K562 (cell line): ENCODE measurements at regions not wholly inside any gene's neighbourhood (a gene's known extent, or its start where the extent isn't known, plus 50 kb on each side); places are given as distances from the start of the nearest gene placed in this dataset.

Experiments used
- ATAC-seq: fragments of 200-7000 bp; cut with Tn5 transposase; 3 replicates; pipeline ENCODE4 v1.9.1; 2020; ENCODE audit warnings: moderate library complexity
- BruUV-seq: library from RNA; stranded (reverse); fragments of 400-500 nt; replicated peaks from 2 replicates; lab custom pipeline; 2021; lab: Mats Ljungman, UMichigan
- CTCF ChIA-PET: fragments of 300-600 bp; formaldehyde crosslinking; extraction: SDS; loops from one replicate; lab custom pipeline; 2021; ENCODE audit warnings: low intra/inter-chr PET ratio; lab: Yijun Ruan, JAX
- POLR2A ChIA-PET: fragments of 300-600, 350-650 bp; sonication (Branson Sonifier 250); formaldehyde crosslinking; extraction: SDS; loops from one replicate; lab custom pipeline; 2021; ENCODE audit warnings: antibody characterized with exemption, inconsistent platforms; lab: Yijun Ruan, JAX
- DNase-seq, 4 experiments: peaks; one replicate each; pipeline versions ENCODE4 v3.0.0 to v3.0.0-alpha.2; 2011 to 2018; ENCODE audit warnings: low spot score in 3 of 4, mixed read lengths in 3 of 4; ENCODE audit errors: extremely low read depth in 1 of 4
- FAIRE-seq: peaks from 2 replicates; lab custom pipeline; 2011; peaks lifted over from hg19 to GRCh38; lab: Jason Lieb, UNC
- H2AFZ ChIP-seq: 2 replicates; pipeline ENCODE4 v1.6.0; 2011; ENCODE audit warnings: low read depth, low read length, control low read depth, inconsistent platforms
- H3K27ac ChIP-seq: fragments of 200-600 bp; 3 replicates; pipeline ENCODE4 v1.8.0; 2011; ENCODE audit warnings: low read depth, mild to moderate bottlenecking, control low read depth, inconsistent platforms, low read length, moderate library complexity, mixed read lengths; ENCODE audit errors: extremely low read depth
- H3K27me3 ChIP-seq, 2 experiments: fragments of 300-600 bp in 1 of 2; 2 replicates in 1 of 2; 3 replicates in 1 of 2; pipeline versions ENCODE4 v1.6.0 to v1.8.0; 2011; ENCODE audit warnings: inconsistent platforms in 2 of 2, low read length in 2 of 2, mild to moderate bottlenecking in 1 of 2, mixed read lengths in 1 of 2, moderate library complexity in 1 of 2; ENCODE audit not compliant: control insufficient read depth in 2 of 2, insufficient read depth in 2 of 2
- H3K36me3 ChIP-seq: fragments of 300-600 bp; 3 replicates; pipeline ENCODE4 v1.8.0; 2011; ENCODE audit warnings: mild to moderate bottlenecking, low read length, inconsistent platforms; ENCODE audit not compliant: control insufficient read depth, insufficient read depth
- H3K4me1 ChIP-seq, 2 experiments: fragments of 200-600 bp in 1 of 2; replicated peaks in 1 of 2; 2 replicates in 1 of 2; 3 replicates in 1 of 2; pipeline versions ENCODE4 v1.5.1 to v1.8.0; 2011; ENCODE audit warnings: inconsistent platforms in 2 of 2, low read length in 2 of 2, mild to moderate bottlenecking in 1 of 2, mixed read lengths in 1 of 2, moderate library complexity in 1 of 2; ENCODE audit not compliant: control insufficient read depth in 2 of 2, insufficient read depth in 2 of 2
- H3K4me2 ChIP-seq: 2 replicates; pipeline ENCODE4 v1.6.1; 2011; ENCODE audit warnings: low read length, control low read depth, inconsistent platforms, mixed read lengths; ENCODE audit not compliant: insufficient read depth
- H3K4me3 ChIP-seq: fragments of 200-600 bp; sonication (generic), shearing (Covaris generic); 2 replicates; pipeline ENCODE4 v1.5.1; 2016; ENCODE audit warnings: control low read depth, inconsistent platforms
- H3K79me2 ChIP-seq: fragments of 200-600 bp; 3 replicates; pipeline ENCODE4 v1.8.0; 2011; ENCODE audit warnings: low read length, inconsistent platforms; ENCODE audit not compliant: control insufficient read depth, insufficient read depth
- H3K9ac ChIP-seq, 2 experiments: 2 replicates each; pipeline versions ENCODE4 v1.6.0 to v1.6.1; 2011; ENCODE audit warnings: low read depth in 2 of 2, low read length in 2 of 2, control low read depth in 1 of 2, inconsistent platforms in 1 of 2, mild to moderate bottlenecking in 1 of 2, mixed read lengths in 1 of 2; ENCODE audit not compliant: insufficient read depth in 1 of 2
- H3K9me1 ChIP-seq: one replicate; pipeline ENCODE4 v1.6.0; 2011; ENCODE audit warnings: inconsistent platforms, mild to moderate bottlenecking, low read length, moderate library complexity; ENCODE audit not compliant: control insufficient read depth, insufficient read depth
- H3K9me3 ChIP-seq: replicated peaks from 2 replicates; pipeline ENCODE4 v1.5.1; 2011; ENCODE audit warnings: low read depth, low read length, inconsistent platforms; ENCODE audit not compliant: control insufficient read depth, insufficient read depth
- H4K20me1 ChIP-seq: replicated peaks from 2 replicates; pipeline ENCODE4 v1.6.1; 2011; ENCODE audit warnings: low read length, inconsistent platforms, mixed read lengths; ENCODE audit not compliant: control insufficient read depth, insufficient read depth
- ATF1 ChIP-seq, 2 experiments: fragments of 450-650 bp in 1 of 2; IDR thresholded peaks; 2 replicates each; pipeline ENCODE4 v1.6.1; 2016; ENCODE audit warnings: missing compliant biosample characterization in 1 of 2, missing genetic modification characterization in 1 of 2
- BRF1 ChIP-seq: IDR thresholded peaks from 3 replicates; pipeline ENCODE4 v1.6.1; 2011; ENCODE audit warnings: borderline replicate concordance, mild to moderate bottlenecking; ENCODE audit not compliant: insufficient read length; ENCODE audit errors: extremely low read depth
- CEBPB ChIP-seq: fragments of 450-650 bp; IDR thresholded peaks from 2 replicates; pipeline ENCODE4 v1.6.1; 2016; ENCODE audit warnings: missing genetic modification characterization, missing compliant biosample characterization
- EHMT2 ChIP-seq: fragments of 450-650 bp; IDR thresholded peaks from 2 replicates; pipeline ENCODE4 v1.6.1; 2018; ENCODE audit warnings: antibody characterized with exemption
- ELF4 ChIP-seq: fragments of 450-650 bp; formaldehyde crosslinking; IDR thresholded peaks from 2 replicates; pipeline ENCODE4 v1.4.0; 2022; ENCODE audit warnings: missing genetic modification characterization
- HMBOX1 ChIP-seq: sonication (generic); IDR thresholded peaks from 2 replicates; pipeline ENCODE4 v1.6.1; 2016
- HNRNPLL ChIP-seq: fragments of 200-400 bp; formaldehyde crosslinking; IDR thresholded peaks from 2 replicates; pipeline ENCODE4 v1.6.1; 2017; ENCODE audit warnings: low read length, low read depth, mild to moderate bottlenecking; ENCODE audit not compliant: poor library complexity, severe bottlenecking
- MEF2A ChIP-seq: IDR thresholded peaks from 2 replicates; pipeline ENCODE4 v1.6.1; 2011; ENCODE audit warnings: low read depth, mild to moderate bottlenecking, low read length, moderate library complexity; ENCODE audit not compliant: control insufficient read depth
- MTA3 ChIP-seq: fragments of 450-650 bp; formaldehyde crosslinking; IDR thresholded peaks from 2 replicates; pipeline ENCODE4 v1.6.1; 2017; ENCODE audit warnings: mild to moderate bottlenecking, borderline replicate concordance
- STAT5A ChIP-seq: IDR thresholded peaks from 2 replicates; pipeline ENCODE4 v1.6.1; 2012; ENCODE audit warnings: low read length, inconsistent platforms, borderline replicate concordance
- TRIM28 ChIP-seq: fragments of 450-650 bp; IDR thresholded peaks from 2 replicates; pipeline ENCODE4 v1.6.1; 2017
- ZBTB1 ChIP-seq: sonication (generic); formaldehyde crosslinking; IDR thresholded peaks from 2 replicates; pipeline ENCODE4 v1.8.1; 2023; ENCODE audit warnings: missing genetic modification reagents, low read depth, mild to moderate bottlenecking, borderline replicate concordance
- ZC3H8 ChIP-seq: fragments of 450-650 bp; IDR thresholded peaks from 2 replicates; pipeline ENCODE4 v1.6.1; 2017
- ZNF143 ChIP-seq: sonication (generic); formaldehyde crosslinking; IDR thresholded peaks from 2 replicates; pipeline ENCODE4 v1.9.0; 2022; ENCODE audit warnings: mild to moderate bottlenecking, missing genetic modification reagents
- ZNF75A ChIP-seq: fragments of 450-650 bp; formaldehyde crosslinking; IDR thresholded peaks from 2 replicates; pipeline ENCODE4 v1.4.0; 2020; ENCODE audit warnings: mild to moderate bottlenecking
- WGBS: fragments of 100-300 bp; shearing (Covaris generic); methylation state at CpG from one replicate; pipeline ENCODE4 v1.1.6; 2016; ENCODE audit warnings: low coverage, mixed read lengths; ENCODE audit not compliant: insufficient coverage; ENCODE audit errors: missing lambda C conversion rate; 5-methylcytosine and 5-hydroxymethylcytosine counted together
- in situ Hi-C: fragments of 300-500 bp; cut with MboI; formaldehyde crosslinking; loops from 4 replicates; pipeline ENCODE4 v1.15.0; 2018; ENCODE audit warnings: inconsistent platforms, mixed read lengths
- intact Hi-C: fragments of 100-400 bp; cut with micrococcal nuclease; formaldehyde crosslinking; loops from 2 replicates; pipeline ENCODE4 v1.14.2; 2022
- TF ChIP-seq, protein P1 (sequence below): fragments of 150-350 bp; conservative IDR thresholded peaks from 2 replicates; pipeline ENCODE4 v1.6.1; 2014; ENCODE audit warnings: low read length
- TF ChIP-seq, protein P2 (sequence below): fragments of 450-650 bp; formaldehyde crosslinking; IDR thresholded peaks from 2 replicates; pipeline ENCODE4 v1.4.0; 2020; ENCODE audit warnings: mild to moderate bottlenecking

GRCh38 chr9:119697996-119698395, 328.8 kb upstream of the BRINP1 start:
- ChIA-PET POLR2A (no interaction called here), CTCF (no interaction called here)
- no peaks in the 10 kb centered on the region for H3K9me3 ChIP-seq
- no peaks in the 10 kb centered on the region for H3K27me3 ChIP-seq
- no peak overlapping the region for H3K9ac ChIP-seq
- H4K20me1 ChIP-seq: no peaks in the 10 kb centered on the region
- in situ Hi-C loops (no loop called here), intact Hi-C loops (no loop called here)
- BruUV-seq: no TSS peak
- no peak overlapping the region for H3K27ac ChIP-seq
- ATAC-seq (no peak), FAIRE-seq (no peak), DNase-seq (no peak)
- no peaks in the 10 kb centered on the region for H3K36me3 ChIP-seq
- H3K79me2 ChIP-seq: no peaks in the 10 kb centered on the region
- H3K4me2 ChIP-seq: no peak overlapping the region
- no peaks in the 10 kb centered on the region for H3K4me1 ChIP-seq
- no peak overlapping the region for H3K4me3 ChIP-seq
- WGBS: 0% methylated on average over 5 of the region's 5 CpGs
- H3K9me1 ChIP-seq: no peaks in the 10 kb centered on the region
- no peak overlapping the region for H2AFZ ChIP-seq
- TF ChIP-seq EHMT2: no peak
- TF ChIP-seq ZNF75A (CRISPR knock-in tag): no peak
- no peak for TF ChIP-seq ATF1 (CRISPR knock-in tag; IDR thresholded peaks at IDR 0.05)
- TF ChIP-seq ATF1 (tag; IDR thresholded peaks at IDR 0.05): no peak
- no peak for TF ChIP-seq TRIM28
- TF ChIP-seq HMBOX1: no peak
- TF ChIP-seq MTA3: no peak
- TF ChIP-seq, protein P1, sequence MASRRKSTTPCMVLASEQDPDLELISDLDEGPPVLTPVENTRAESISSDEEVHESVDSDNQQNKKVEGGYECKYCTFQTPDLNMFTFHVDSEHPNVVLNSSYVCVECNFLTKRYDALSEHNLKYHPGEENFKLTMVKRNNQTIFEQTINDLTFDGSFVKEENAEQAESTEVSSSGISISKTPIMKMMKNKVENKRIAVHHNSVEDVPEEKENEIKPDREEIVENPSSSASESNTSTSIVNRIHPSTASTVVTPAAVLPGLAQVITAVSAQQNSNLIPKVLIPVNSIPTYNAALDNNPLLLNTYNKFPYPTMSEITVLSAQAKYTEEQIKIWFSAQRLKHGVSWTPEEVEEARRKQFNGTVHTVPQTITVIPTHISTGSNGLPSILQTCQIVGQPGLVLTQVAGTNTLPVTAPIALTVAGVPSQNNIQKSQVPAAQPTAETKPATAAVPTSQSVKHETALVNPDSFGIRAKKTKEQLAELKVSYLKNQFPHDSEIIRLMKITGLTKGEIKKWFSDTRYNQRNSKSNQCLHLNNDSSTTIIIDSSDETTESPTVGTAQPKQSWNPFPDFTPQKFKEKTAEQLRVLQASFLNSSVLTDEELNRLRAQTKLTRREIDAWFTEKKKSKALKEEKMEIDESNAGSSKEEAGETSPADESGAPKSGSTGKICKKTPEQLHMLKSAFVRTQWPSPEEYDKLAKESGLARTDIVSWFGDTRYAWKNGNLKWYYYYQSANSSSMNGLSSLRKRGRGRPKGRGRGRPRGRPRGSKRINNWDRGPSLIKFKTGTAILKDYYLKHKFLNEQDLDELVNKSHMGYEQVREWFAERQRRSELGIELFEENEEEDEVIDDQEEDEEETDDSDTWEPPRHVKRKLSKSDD: no peak
- TF ChIP-seq BRF1: no peak
- no peak for TF ChIP-seq ZBTB1
- TF ChIP-seq HNRNPLL: no peak
- TF ChIP-seq CEBPB (tag): no peak
- TF ChIP-seq ZNF143: no peak
- no peak for TF ChIP-seq MEF2A
- TF ChIP-seq ZC3H8: no peak
- TF ChIP-seq STAT5A: no peak
- TF ChIP-seq ELF4 (CRISPR knock-in tag): no peak
- TF ChIP-seq, protein P2, sequence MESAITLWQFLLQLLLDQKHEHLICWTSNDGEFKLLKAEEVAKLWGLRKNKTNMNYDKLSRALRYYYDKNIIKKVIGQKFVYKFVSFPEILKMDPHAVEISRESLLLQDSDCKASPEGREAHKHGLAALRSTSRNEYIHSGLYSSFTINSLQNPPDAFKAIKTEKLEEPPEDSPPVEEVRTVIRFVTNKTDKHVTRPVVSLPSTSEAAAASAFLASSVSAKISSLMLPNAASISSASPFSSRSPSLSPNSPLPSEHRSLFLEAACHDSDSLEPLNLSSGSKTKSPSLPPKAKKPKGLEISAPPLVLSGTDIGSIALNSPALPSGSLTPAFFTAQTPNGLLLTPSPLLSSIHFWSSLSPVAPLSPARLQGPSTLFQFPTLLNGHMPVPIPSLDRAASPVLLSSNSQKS (CRISPR knock-in tag): no peak
